Thyroid gland (tissue), 4 donors: ENCODE measurements at regions not wholly inside any gene's neighbourhood (a gene's known extent, or its start where the extent isn't known, plus 50 kb on each side); places are given as distances from the start of the nearest gene placed in this dataset.
A peak's percentile ranks its signal among the peaks of the same experiment; 100 is the strongest.

Experiments used
- DNase-seq, 2 donors: peaks; one replicate each; pipeline ENCODE4 v3.0.0-alpha.2; 2019
- H3K27ac ChIP-seq, 3 donors: fragments of 200-600 bp; sonication (generic); 1 replicate in 2 of 3; 2 replicates in 1 of 3; pipeline ENCODE4 v1.5.1; 2016 to 2019; ENCODE audit warnings: mild to moderate bottlenecking in 1 of 3, moderate library complexity in 1 of 3
- H3K27me3 ChIP-seq: fragments of 200-600 bp; sonication (generic); one replicate; pipeline ENCODE4 v1.5.1; 2019
- H3K36me3 ChIP-seq, 2 donors: fragments of 200-600 bp; sonication (generic); one replicate each; pipeline ENCODE4 v1.5.1; 2016 to 2019
- H3K4me1 ChIP-seq, 2 donors: fragments of 200-600 bp; sonication (generic); one replicate each; pipeline ENCODE4 v1.5.1; 2017 to 2019
- H3K4me3 ChIP-seq, 3 donors: fragments of 200-600 bp; sonication (generic); replicated peaks in 1 of 3; 1 replicate in 2 of 3; 2 replicates in 1 of 3; pipeline ENCODE4 v1.5.1; 2016; ENCODE audit warnings: mild to moderate bottlenecking in 1 of 3
- H3K9me3 ChIP-seq: fragments of 200-600 bp; sonication (generic); one replicate; pipeline ENCODE4 v1.5.1; 2017
- CTCF ChIP-seq, 6 experiments: fragments of 200-600 bp in 3 of 6; fragments of 450-650 bp in 3 of 6; sonication (generic) in 3 of 6; IDR thresholded peaks; one replicate each; pipeline ENCODE4 v1.5.1; 2016 to 2019; ENCODE audit warnings: antibody characterized with exemption in 6 of 6, mild to moderate bottlenecking in 2 of 6, inconsistent platforms in 1 of 6, moderate library complexity in 1 of 6
- POLR2A ChIP-seq, 2 donors: fragments of 450-650 bp; IDR thresholded peaks; one replicate each; pipeline ENCODE4 v1.6.1; 2017; ENCODE audit warnings: antibody characterized with exemption in 2 of 2, mild to moderate bottlenecking in 2 of 2, moderate library complexity in 1 of 2
- WGBS, 2 donors: methylation state at CpG; one replicate each; pipeline ENCODE4 v1.1.5; 2017; 5-methylcytosine and 5-hydroxymethylcytosine counted together
- intact Hi-C: fragments of 100-400 bp; cut with DNase I; formaldehyde crosslinking; loops from one replicate; pipeline ENCODE4 v1.15.1; 2023

GRCh38 chr2:74059137-74059775 is 74.5 kb downstream of the TET3 start:
- no peaks in the 10 kb centered on the region for H3K9me3 ChIP-seq
- no peak for TF ChIP-seq CTCF (IDR thresholded peaks at IDR 0.05)
- TF ChIP-seq POLR2A (IDR thresholded peaks at IDR 0.05) = no peak
- no peak overlapping the region for H3K27ac ChIP-seq
- 98% methylated on average over 7 of the region's 7 CpGs for WGBS, 2 donors
- H3K36me3 ChIP-seq = no peaks in the 10 kb centered on the region
- no peak overlapping the region for H3K4me3 ChIP-seq
- no peaks in the 10 kb centered on the region for H3K4me1 ChIP-seq
- DNase-seq = no peak
- H3K27me3 ChIP-seq = no peaks in the 10 kb centered on the region
- intact Hi-C loops = no loop called here

- no peak overlapping the region for H3K27ac ChIP-seq
- intact Hi-C loops = no loop called here
- no peaks in the 10 kb centered on the region for H3K36me3 ChIP-seq
- no peaks in the 10 kb centered on the region for H3K27me3 ChIP-seq
- no peaks in the 10 kb centered on the region for H3K9me3 ChIP-seq
- peaks cover 4 to 15% of the 10 kb centered on the region in 2 donors for H3K4me1 ChIP-seq
- 97% methylated on average over 3 of the region's 3 CpGs for WGBS, 2 donors
- no peak for TF ChIP-seq POLR2A (IDR thresholded peaks at IDR 0.05)
- no peak for TF ChIP-seq CTCF (IDR thresholded peaks at IDR 0.05)
- DNase-seq = no peak
- H3K4me3 ChIP-seq = no peak overlapping the region
Observed at GRCh38 chr2:74063486-74063885, 78.8 kb downstream of the TET3 start.

GRCh38 chr2:74065456-74065855 is 80.7 kb downstream of the TET3 start:
- H3K36me3 ChIP-seq = no peaks in the 10 kb centered on the region
- TF ChIP-seq CTCF (IDR thresholded peaks at IDR 0.05) (no peak), POLR2A (IDR thresholded peaks at IDR 0.05) (no peak)
- no peak overlapping the region for H3K27ac ChIP-seq
- H3K9me3 ChIP-seq = no peaks in the 10 kb centered on the region
- H3K4me3 ChIP-seq = no peak overlapping the region
- peaks cover 4 to 15% of the 10 kb centered on the region in 2 donors for H3K4me1 ChIP-seq
- 97 to 99% methylated on average over 10 of the region's 10 CpGs for WGBS, 2 donors
- DNase-seq = no peak
- intact Hi-C loops = no loop called here
- H3K27me3 ChIP-seq = no peaks in the 10 kb centered on the region

- Histone ChIP-seq H3K36me3 (no peaks in the 10 kb centered on the region), H3K27me3 (no peaks in the 10 kb centered on the region), H3K9me3 (no peaks in the 10 kb centered on the region), H3K27ac (peak overlapping the region in 2 of 3 donors; percentile 20 to 32), H3K4me1 (peaks cover 4 to 15% of the 10 kb centered on the region in 2 donors), H3K4me3 (no peak overlapping the region)
- 19 to 32% methylated on average over 3 of the region's 3 CpGs for WGBS, 2 donors
- TF ChIP-seq POLR2A (IDR thresholded peaks at IDR 0.05) (no peak), CTCF (IDR thresholded peaks at IDR 0.05) (no peak)
- intact Hi-C loops = no loop called here
- DNase-seq = peak; percentile 54 to 57
Observed at GRCh38 chr2:74066491-74067203, 81.1 kb downstream of the BOLA3 start.

- intact Hi-C loops = no loop called here
- H3K36me3 ChIP-seq = no peaks in the 10 kb centered on the region
- peaks cover 4 to 15% of the 10 kb centered on the region in 2 donors for H3K4me1 ChIP-seq
- H3K27ac ChIP-seq = peak overlapping the region in 1 of 3 donors; percentile 32
- H3K4me3 ChIP-seq = no peak overlapping the region
- DNase-seq = no peak
- TF ChIP-seq CTCF (IDR thresholded peaks at IDR 0.05) (no peak), POLR2A (IDR thresholded peaks at IDR 0.05) (no peak)
- WGBS, 2 donors = 88% methylated on average over 4 of the region's 4 CpGs
- no peaks in the 10 kb centered on the region for H3K9me3 ChIP-seq
- no peaks in the 10 kb centered on the region for H3K27me3 ChIP-seq
Observed at GRCh38 chr2:74067221-74067747, 80.4 kb downstream of the BOLA3 start.
